ENCODE measurements at regions not wholly inside any gene's neighbourhood (a gene's known extent, or its start where the extent isn't known, plus 50 kb on each side); places are given as distances from the start of the nearest gene placed in this dataset.

GRCh38 chr11:103556171-103556570 lies 446.9 kb downstream of the DYNC2H1 start:
- TF ChIP-seq POLR2A (IDR thresholded peaks at IDR 0.05; ENCODE audit: low read depth, low read length) (no peak), FOS (IDR thresholded peaks at IDR 0.05; ENCODE audit: borderline replicate concordance, insufficient read depth, low read length) (no peak), CTCF (IDR thresholded peaks at IDR 0.05; ENCODE audit: extremely low read depth in 1 of 2, insufficient read depth in 1 of 2, low read depth in 1 of 2, low read length in 2 of 2) (no peak), POLR2AphosphoS5 (IDR thresholded peaks at IDR 0.05; ENCODE audit: insufficient read depth, low read depth, low read length) (no peak), JUN (IDR thresholded peaks at IDR 0.05; ENCODE audit: borderline replicate concordance, insufficient read depth, insufficient read length, low read depth) (no peak), MAX (IDR thresholded peaks at IDR 0.05; ENCODE audit: insufficient read depth, insufficient read length) (no peak), GATA2 (IDR thresholded peaks at IDR 0.05; ENCODE audit: insufficient read depth, insufficient read length, low read depth, low read length) (no peak), MYC (IDR thresholded peaks at IDR 0.05; ENCODE audit: low read depth, low read length) (no peak)
